Stimulated activated CD8-positive, alpha-beta memory T cell treated with anti-CD3 and anti-CD28 coated beads, Interleukin-15, amount 100 ng/mL, for 24 hours (primary cell): ENCODE measurements at regions not wholly inside any gene's neighbourhood (a gene's known extent, or its start where the extent isn't known, plus 50 kb on each side); places are given as distances from the start of the nearest gene placed in this dataset.

Experiments
- DNase-seq: peaks from one replicate; pipeline ENCODE4 v3.0.0-alpha.2; 2020; ENCODE audit warnings: low read depth

DNA sequence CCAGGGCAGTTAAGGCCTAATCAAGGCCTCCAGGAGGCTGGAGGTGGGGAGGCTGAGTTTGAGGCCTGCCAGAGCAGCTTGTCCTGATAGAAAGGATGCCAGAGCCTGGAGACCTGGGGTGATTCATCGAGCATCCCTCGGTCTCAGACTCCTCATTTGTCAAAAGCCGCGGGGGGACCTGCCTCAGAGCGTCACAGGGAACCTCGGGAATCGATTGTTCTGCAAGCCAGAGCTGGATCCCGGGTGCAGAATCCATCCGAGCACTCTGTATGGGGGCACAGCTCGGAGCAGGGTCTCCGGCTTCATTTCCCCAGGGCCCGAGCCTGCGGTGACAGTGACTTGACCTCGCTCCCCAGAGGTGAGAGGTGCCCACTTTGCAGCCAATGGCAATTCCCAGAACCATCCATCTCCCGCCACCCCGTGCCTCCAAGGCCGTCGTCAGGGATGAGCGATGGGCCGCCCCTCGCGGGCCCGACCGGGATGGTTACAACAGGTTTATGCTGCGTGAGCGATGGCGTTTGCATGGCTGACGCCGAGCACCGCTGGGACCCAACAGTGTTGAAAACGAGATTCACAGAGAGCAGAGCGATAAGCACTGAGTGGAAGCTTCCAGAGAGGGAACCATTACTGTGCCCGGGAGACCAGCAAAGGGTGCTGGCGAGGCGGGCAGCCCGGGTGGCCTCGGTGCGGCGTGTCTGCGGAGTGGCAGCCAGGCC lies 117.1 kb upstream of the GSE1 start:
- no peak for DNase-seq

DNA sequence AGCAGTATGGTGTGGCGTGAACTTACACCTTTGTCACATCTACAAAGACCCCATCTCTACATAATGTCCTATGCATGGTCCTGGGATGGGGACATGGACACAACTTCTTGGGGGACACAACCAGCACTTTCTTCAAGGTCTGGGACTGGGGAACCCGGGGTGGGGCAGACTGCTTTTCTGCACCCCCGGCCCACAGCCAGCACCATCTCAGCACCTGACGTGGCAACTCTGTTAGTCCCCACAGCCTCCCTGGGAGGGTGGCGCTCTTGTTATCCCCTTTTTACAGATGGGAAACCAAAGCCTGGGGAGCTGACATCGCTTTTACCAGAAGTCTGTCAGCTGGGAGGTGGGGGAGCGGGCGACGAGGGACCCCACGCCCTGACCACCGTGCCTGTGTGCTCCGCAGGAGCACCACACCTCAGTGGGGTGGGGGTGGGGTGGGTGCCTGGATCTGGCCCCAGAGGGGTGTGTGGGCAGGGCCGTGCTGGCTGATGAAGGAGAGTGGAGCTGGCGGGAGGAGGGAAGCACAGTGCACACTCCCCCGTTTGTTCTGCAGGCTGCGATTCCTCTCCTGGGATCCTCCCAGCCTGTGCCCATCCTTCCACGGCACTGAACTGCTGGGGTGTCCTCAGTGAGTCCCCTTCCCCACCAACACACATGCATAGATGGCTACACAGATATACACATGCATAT lies 115.4 kb upstream of the GSE1 start:
- no peak for DNase-seq

DNA sequence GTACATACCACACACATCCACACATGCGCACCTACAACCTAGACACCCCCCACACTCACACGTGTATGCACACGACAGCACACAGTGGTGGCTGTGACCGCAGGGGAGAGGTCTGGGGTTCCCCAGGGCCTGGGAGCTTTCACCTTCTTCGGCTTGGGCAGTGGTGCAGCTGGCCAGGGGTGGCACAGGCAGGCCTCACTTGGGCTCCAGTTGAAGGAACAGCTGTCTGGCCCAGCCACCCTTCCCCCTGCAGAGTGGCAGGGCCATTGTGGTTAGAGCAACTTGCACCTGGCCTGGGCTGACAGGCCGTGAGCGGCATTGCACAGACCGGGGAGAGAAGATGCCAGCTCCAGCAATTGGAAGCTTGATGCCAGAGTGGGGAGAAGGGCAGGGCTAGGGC lies 114.5 kb upstream of the GSE1 start:
- no peak for DNase-seq

DNA sequence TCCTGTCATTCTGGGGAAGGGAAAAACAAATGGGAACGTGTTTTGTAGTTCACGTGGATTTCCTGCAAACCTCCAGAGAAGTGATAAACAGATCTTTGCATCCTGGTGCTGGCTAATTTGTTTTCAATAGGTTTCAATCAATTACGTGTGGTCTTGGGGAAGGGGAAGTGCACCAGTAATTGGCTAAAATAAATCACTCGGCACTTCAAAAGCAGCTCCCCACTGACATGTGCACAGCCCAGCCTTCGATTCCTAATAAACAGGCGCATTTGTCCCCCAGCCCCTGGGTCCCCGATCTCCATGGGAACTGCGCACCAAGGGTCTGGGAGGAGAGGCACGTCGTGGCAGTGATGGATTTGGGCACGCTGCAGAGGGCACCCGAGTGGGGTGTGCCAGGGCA lies 112.9 kb upstream of the GSE1 start:
- no peak for DNase-seq

DNA sequence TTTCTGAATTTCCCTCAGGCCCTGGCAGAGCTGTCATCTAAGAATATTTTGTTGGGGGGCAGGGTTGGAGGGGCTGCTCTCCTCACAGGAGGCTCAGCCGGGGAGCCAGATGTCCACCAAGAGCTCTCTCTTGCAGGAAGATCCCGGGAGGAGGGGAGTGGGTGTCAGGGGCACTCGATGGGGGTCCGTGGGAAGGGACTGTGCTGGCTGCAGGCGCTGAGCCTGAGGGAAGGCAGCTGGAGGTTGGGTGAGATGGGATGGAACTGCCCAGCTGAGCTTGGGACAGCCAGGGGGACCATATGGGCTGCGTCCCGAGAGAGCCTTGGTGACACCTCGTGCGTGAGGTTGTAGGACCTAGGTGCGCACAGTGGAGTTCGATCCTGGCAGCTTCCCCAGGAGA lies 111.2 kb upstream of the GSE1 start:
- DNase-seq, result no peak

DNA sequence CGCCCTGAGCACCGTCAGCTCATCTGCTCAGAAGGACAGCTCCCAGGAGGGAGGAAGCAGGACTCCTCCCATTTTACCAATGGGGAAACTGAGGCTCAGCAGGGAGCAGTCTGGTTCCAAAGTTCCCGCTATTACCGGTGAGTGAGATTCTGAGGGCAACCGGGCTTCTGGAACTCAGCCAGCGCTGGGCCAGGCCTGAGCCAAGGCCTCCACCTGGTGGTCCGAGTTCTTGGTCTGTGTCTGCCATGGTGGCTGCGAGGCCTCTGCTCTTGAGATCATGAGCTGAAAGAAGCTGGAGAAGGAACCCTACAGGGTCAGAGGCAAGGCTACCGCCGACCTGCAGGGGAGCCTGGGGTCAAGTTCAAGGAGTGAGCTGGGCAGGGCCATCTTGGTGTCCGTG lies 110.8 kb upstream of the GSE1 start:
- no peak for DNase-seq

DNA sequence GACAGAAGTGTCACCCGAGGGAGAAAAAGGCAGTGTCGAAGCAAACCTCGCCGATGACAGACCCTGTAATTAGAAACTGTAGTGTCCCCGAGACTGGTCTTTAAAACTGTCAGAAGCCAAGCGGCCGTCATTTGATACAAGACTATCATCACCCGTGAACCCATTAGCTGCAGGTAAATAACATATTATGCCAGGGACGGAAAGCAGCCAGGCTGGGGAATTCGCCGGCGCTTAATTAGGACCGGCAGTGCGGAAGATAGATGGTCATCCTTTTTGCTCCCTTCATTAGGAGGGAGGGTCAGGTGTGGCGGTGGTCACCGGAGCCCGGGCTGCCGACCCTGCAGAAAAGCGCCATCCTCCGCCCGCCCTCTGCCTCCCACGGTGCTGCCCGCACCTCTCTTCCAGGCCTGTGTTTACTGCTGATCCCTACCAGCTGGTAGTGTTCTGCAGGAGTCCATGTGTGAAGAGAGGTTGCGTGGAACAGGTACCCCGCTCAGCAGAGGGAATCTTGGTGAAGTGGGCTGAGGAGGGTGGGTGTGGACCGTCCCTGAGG lies 109.4 kb upstream of the GSE1 start:
- DNase-seq, result no peak

DNA sequence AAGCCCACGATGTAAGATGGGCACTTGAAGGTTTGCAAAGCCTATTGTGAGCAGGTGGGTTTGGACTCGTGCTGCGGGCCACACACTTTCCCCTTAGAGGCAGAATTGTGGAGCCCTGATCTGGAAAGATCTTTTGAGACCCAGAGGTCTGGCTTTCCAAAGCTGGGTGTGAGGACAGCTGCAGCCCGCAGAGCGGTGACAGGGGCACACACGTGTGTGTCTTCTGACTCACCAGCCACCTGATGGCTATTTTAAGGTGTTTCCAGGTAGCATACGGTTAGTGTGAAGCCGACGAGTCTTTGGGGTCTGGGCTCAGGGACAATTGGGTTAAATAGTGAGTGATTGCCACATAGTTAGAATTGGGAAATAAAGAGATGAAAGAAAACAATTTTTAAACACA lies 108.9 kb upstream of the GSE1 start:
- DNase-seq, result no peak

DNA sequence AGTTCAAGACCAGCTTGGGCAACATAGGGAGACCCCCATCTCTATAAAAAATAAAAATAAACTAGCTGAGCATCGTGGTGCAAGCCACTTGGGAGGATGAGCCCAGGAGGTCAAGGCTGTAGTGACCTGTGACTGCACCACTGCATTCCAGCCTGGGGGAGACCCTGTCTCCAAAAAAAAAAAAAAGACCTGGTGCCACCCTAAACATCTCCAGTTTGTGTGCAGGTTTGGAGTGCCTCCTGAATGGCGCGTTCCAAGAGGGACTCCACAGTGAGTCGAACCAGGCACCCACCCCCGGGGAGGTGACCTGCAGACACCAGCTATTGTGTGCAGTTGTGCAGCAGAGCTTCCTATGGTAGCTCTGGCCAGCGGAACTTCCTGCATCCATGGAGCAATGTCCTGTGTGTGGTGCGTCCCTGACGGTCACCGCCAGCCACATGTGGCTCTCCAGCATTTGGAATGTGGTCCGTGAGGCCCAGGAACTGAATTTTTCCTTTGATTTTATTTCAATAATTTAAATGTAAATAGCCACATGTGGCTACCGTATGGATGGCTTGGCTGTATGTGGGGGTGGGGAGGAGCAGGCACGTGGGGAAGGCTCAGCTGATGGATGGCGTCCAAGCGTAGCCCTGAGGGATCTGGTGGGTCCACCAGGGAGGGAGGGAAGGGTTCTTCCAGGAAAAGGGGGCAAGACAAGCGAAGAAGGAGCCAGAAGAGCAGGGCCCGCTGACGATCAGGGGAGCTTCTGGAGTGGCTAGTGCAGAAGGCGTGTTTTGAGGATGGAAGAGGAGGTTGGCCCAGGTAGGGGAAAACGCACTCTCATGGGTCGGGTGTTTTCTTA lies 107.1 kb upstream of the GSE1 start:
- DNase-seq, result no peak

DNA sequence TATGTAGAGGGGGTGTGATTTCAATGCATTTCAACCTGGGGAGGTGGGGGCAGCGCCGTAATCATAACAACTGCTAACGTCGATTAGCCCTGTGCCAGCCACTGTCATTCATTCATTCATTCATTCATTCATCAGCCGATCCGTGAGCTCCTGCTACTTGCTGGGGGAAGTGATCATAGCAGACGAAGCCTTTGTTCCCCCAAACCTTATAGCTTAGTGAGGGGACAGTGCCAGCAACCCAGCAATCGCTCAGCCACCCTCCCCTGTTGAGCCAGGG lies 106.5 kb upstream of the GSE1 start:
- DNase-seq, result no peak

DNA sequence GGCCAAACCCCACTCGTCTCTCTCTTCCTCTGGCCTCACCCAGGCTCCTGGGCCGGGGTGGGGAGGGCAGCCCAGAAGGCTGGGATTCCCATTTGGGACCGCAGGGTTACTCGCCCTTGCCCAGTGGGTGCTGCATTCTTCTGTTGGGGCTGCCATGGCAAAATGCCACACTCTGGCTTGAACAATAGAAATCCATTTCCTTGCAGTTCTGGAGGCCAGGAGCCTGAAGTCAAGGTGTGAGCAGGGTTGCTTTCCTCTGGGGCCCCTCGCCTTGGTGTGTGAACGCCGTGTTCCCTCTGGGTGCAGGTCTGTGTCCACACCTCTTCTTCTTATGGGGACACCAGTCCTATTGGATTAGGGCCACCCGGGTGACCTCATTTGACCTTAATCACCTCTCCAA lies 105.8 kb upstream of the GSE1 start:
- no peak for DNase-seq

DNA sequence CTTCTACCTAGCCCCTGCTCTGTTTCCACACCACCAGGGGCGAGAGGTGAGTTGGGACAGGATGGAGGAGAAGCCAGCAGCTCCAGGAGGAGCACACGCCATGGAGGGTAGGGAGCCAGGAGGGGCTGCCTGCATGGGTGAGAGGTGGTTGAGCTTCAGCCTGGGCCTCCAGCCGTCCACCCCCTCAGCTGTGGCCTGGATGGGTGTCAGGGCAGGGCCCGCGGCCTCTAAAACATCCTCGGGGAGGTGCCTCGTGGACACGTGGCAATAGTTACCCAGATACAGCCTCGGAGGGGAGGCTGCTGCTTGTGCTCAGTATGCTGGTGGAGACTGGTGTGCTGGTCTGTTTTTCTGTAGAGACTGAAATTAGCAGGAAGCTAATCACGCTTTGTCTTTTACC lies 104.7 kb upstream of the GSE1 start:
- DNase-seq, result no peak

DNA sequence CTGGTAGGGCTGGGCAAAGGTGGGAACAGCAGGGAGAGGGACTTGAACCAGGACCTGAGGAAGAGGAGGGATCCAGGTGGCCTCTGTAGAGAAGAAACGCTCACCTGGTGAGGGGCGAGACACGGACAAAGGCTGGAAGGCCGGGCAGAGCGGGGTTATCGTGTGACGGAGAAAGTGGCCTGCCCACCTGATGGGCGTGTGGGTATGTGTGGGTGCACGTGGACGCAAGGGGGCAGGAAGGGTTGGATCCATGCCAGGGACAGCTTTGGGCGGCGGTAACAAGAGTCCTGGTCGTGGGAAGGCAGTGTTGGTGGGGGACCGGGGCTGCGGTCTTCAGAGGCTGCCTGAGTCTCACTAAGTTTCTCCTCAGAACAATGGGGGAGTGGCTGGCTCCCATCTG lies 104.1 kb upstream of the GSE1 start:
- DNase-seq, result no peak

DNA sequence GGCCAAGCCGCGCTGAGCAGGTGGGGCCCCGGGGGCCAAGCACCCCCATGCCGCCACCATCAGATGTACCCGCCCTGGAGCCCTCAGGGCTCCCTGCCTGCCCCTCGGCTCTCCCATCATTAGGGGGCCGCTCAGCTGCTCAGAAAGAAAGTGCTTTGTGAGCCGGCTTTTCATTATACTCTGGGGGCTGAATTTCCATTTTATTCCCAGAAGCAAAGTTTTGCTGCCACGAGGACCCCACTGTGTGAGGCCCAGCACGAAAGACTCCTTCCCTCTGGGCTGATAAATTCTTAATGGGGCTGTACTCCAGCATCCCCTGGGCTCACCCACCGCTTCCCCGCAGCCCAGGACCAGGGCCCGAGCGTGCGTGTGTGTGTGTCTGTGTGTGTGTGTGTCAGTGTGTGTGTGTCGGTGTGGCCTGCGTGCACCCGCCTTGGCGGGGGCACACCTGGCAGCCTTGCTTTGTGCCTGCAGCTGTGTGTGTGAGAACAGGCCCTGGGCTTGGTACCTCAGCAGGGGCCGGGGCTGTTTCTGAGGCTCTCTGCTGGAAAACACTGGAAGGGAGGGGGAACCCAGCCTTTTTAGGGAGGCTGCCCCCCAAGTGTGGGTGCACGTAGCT lies 103.0 kb upstream of the GSE1 start:
- no peak for DNase-seq

DNA sequence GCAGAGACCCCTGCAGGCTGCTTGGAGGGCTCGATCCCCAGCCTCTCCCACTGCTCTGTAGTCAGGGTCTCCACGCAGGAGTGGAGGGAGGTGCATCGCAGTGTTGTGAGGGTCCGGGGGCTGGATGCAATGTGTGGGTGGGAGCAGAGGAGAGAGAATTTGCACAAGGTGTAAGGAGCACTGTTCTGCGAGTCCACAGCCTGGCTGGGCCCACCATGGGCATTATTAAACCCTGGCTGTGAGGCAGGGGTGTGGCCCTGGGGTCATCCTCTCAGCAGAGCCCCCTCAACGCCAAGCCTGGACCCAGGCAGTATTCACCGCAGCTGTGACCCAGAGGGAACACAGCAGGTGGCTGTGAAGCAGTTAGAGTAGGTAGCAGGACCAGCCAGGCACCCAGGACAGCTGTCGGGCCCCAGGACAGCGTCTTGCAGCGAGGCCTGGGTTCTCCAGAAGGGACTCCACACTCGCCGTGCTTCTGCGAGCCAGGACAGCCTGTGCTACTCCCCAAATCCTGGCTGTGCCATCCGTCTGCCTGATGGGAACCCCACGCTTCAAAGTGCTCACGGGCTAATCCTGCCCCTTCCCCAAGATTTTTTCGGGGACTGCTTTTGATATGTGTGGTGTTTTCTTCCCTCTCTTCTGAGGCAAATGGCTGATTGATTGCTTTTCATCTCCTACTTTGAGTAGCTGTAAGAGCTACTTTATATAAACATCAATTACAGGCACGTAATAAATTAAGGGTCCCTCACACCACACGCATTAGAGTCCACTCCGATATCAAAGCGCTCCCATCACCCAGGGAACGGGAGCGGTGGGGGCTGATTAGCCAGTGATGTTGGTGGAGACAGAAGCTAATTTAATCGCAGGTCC lies 100.9 kb upstream of the GSE1 start:
- no peak for DNase-seq

DNA sequence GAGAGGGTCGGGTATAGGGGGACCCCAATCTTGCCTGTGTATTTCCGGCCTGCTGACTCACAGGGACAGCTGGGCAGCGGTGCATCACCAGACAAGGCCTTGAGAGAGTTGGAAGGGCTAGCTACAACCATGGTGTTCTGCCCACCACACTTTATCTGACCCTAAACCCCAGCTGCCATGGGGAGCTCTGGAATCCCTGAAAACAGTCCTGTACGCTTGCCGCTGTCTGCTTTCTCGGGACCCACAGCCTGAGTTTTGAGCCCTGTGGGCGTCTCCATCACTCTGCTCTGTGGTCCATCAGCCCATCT lies 100.4 kb upstream of the GSE1 start:
- DNase-seq, result no peak

DNA sequence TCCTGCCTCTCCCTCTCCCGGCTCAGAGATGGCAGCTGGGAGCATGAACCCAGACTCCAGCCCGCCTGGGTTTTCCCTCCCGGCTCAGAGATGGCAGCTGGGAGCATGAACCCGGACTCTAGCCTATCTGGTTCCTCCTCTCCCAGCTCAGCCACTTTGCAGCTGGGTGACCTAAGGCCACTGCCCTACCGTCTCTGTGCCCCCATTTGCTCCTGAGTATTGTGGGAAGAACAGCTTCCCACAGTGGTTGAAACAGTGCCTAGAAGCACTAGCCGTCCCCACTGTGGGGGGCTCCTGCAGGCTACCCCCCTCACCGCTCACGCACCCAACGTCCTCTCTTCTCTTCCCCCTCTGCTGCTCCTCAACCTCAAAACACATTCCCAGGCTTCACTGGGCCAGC lies 99.9 kb upstream of the GSE1 start:
- DNase-seq, result no peak

DNA sequence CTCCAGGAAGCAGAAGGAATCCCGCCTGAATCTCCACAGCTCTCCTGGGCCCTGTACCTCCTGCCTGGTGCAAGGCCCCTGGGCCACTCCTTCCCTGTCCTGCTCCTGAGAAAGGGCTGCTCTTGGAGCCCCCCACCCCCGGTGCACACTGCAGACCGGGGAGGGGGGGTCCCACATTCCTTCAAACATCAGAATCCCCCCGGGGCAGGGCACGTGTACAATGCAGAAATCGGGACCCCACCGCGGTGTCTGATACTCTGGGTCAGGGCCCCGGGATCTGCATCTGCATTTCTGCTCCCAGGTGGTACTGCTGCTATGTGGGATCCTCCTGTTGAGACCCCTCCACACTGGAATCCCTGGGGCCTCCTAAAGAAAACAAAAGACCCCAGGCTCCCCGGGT lies 99.5 kb upstream of the GSE1 start:
- DNase-seq, result no peak

DNA sequence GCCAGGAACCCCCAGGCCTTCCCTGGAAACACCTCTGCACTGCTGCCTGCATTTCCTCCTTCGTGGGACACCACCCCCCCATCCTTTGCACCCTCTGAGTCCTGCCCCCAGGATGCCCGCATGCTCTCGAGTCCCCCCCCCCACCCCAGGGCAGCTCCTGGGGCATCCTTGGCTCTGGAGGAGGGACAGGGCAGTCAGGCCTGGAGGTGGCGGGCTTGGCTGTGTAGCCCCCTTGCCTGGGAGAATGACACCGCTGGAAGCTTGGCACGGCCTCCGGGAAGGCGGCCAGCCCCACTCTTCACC lies 98.9 kb upstream of the GSE1 start:
- no peak for DNase-seq

DNA sequence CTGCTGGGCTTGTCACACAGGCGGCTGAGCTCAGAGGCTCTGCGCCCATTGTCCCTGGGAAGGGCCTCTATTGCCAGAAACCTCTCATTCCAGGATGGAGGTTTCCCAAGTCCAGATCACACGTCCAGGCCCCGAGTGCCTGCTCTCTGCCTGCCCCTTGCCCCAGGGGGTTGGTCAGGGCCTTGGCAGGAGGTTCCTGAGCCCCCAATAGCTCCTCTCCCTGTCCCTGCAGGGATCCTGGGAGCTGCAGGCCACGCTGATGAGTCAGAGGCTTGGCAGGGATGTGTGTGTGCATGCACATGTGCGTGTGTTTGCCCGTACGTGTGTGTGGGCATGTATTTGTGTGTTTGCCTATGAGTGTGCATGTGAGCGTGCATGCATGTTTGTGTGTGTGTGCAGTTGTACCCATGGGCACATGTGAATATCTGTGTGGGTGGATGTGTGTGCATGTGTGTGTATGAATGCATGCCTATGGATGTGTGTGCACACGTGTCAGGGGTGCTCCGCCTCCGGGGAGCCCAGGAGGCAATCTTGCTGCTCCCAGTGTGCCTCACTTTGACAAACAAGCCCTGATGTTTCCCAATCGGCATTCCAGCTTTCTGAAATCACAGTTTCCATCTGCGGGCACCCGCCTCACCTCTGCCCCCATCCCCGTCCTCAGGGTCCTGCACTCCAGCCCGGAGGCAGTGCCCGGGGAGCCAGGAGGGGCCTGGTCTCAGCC lies 98.4 kb upstream of the GSE1 start:
- DNase-seq, result no peak

DNA sequence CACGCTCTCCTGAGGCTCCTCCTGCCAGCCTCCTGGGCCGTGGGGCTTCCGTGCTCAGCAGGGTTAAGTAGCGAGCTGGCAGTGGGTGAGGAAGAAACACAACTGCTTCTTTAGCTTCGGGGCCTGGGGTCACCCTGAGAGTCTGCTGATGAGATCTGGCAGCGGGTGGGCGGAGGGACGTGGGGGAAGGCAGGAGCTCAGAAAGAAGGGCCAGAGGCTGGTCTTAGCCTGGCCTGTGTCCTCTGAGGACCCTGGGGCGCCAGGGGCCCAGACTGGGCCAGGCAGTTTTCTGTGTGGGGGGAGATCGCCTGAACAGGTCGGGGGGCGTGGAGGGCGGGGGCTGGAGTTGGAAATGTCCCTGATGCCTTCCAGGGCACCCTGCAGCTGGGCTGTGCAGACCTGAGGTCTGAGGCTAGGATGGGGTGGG lies 97.8 kb upstream of the GSE1 start:
- no peak for DNase-seq
